ENCODE measurements at regions not wholly inside any gene's neighbourhood (a gene's known extent, or its start where the extent isn't known, plus 50 kb on each side); places are given as distances from the start of the nearest gene placed in this dataset.
"Not testable (repeated sequence)": the region's sequence is repeated elsewhere in the genome, so short reads cannot be mapped to it uniquely, and the experiment has no call there.

DNA sequence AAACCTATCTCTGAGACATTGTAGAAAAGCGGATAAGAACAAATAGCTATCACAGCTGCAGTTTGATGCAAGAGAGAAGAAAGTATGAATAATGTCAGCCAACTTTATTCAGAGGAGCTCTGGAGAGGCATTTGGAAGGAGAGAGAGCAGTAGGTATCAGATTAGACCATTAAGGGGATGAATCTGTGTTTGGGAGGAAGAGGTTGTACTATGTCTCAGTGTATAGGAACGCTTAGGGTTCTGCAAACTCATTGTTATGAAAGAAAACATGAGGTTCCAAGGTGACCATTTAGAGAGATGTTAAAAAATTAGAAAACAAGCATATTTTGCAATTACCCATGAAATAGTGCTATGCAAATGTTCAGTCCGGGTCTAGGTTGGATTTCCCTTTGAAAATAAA is 207.5 kb upstream of the GNAI1 start:
- CTCF ChIA-PET (ENCODE audit: partially characterized antibody): no interaction called here
- intact Hi-C loops (cut with micrococcal nuclease): no loop called here
- POLR2A ChIA-PET (ENCODE audit: partially characterized antibody): no interaction called here
- H3K27me3 ChIP-seq (ENCODE audit: insufficient read depth, low read length): no peaks in the 10 kb centered on the region
- peaks cover 3 to 10% (median 8%) of the 10 kb centered on the region in 8 donors for H3K9me3 Mint-ChIP-seq
- no peak for DNase-seq
- no peaks in the 10 kb centered on the region for H3K4me1 Mint-ChIP-seq
- no peaks in the 10 kb centered on the region for H3K36me3 Mint-ChIP-seq
- H3K9me3 ChIP-seq (ENCODE audit: control insufficient read depth in 1 of 2, low read length in 2 of 2): no peaks in the 10 kb centered on the region
- H3K4me1 ChIP-seq (ENCODE audit: insufficient read depth, low read length): no peaks in the 10 kb centered on the region
- no peaks in the 10 kb centered on the region for H3K36me3 ChIP-seq (ENCODE audit: insufficient read depth, low read length)
- no peaks in the 10 kb centered on the region for H3K27me3 Mint-ChIP-seq
- H3K4me3 Mint-ChIP-seq: no peak overlapping the region
- no peak overlapping the region for H3K27ac ChIP-seq (ENCODE audit: low read depth, low read length)
- H3K27ac Mint-ChIP-seq: no peak overlapping the region
- H3K4me3 ChIP-seq (ENCODE audit: low read length in 2 of 2): no peak overlapping the region

DNA sequence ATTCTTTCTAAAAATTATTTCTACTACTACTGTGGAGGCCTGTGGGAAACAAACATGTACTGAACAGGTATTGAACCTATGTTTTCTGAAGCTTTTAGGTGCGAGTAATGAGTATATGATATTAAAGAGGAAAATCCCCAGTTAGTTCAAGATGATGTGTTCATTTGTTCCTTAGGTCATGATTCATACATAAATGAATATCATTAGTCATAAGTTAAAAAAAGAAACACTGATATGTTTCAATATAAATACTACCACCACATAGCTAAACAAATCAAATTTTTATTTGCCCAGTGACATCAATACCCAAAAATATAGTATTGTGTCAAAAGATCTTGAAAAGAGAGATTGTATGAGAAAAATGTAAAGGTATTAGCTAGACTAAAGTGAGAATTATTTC is 210.7 kb upstream of the GNAI1 start:
- H3K9me3 Mint-ChIP-seq: peaks cover 3 to 11% (median 5%) of the 10 kb centered on the region in 8 donors
- H3K4me3 Mint-ChIP-seq: no peak overlapping the region
- H3K27ac ChIP-seq (ENCODE audit: low read depth, low read length): no peak overlapping the region
- H3K27me3 Mint-ChIP-seq: no peaks in the 10 kb centered on the region
- H3K36me3 Mint-ChIP-seq: no peaks in the 10 kb centered on the region
- no peaks in the 10 kb centered on the region for H3K4me1 Mint-ChIP-seq
- H3K9me3 ChIP-seq (ENCODE audit: control insufficient read depth in 1 of 2, low read length in 2 of 2): no peaks in the 10 kb centered on the region
- no peaks in the 10 kb centered on the region for H3K4me1 ChIP-seq (ENCODE audit: insufficient read depth, low read length)
- intact Hi-C loops (cut with micrococcal nuclease): no loop called here
- H3K36me3 ChIP-seq (ENCODE audit: insufficient read depth, low read length): no peaks in the 10 kb centered on the region
- no peaks in the 10 kb centered on the region for H3K27me3 ChIP-seq (ENCODE audit: insufficient read depth, low read length)
- DNase-seq: no peak
- ChIA-PET CTCF (ENCODE audit: partially characterized antibody) (no interaction called here), POLR2A (ENCODE audit: partially characterized antibody) (no interaction called here)
- no peak overlapping the region for H3K4me3 ChIP-seq (ENCODE audit: low read length in 2 of 2)
- no peak overlapping the region for H3K27ac Mint-ChIP-seq

DNA sequence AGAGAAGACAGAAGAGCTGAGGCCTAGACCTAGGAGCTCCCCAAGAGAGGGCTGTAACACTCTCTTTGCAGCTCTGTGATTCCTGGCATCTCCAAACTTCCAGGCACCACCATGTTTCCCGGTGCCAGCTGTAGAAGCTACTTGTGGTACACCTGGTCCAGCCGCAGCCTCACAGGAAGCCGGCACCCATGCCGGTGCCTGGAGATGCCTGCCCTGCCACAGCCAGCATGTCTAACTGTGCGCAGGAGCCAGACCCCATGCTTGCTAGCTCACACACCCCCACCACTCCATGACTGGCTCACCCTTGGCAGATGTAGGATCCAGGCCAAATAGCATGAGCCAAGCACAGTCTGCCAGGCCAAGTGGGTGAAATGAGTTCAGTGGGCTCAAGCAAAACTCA is 211.7 kb upstream of the GNAI1 start:
- POLR2A ChIA-PET (ENCODE audit: partially characterized antibody): no interaction called here
- DNase-seq: no peak
- CTCF ChIA-PET (ENCODE audit: partially characterized antibody): no interaction called here
- H3K36me3 ChIP-seq (ENCODE audit: insufficient read depth, low read length): no peaks in the 10 kb centered on the region
- Mint-ChIP-seq H3K36me3 (no peaks in the 10 kb centered on the region), H3K4me1 (no peaks in the 10 kb centered on the region), H3K4me3 (no peak overlapping the region), H3K27me3 (no peaks in the 10 kb centered on the region), H3K27ac (no peak overlapping the region), H3K9me3 (peaks cover 2 to 11% (median 4%) of the 10 kb centered on the region in 8 donors)
- no peaks in the 10 kb centered on the region for H3K4me1 ChIP-seq (ENCODE audit: insufficient read depth, low read length)
- no peak overlapping the region for H3K27ac ChIP-seq (ENCODE audit: low read depth, low read length)
- intact Hi-C loops (cut with micrococcal nuclease): no loop called here
- no peaks in the 10 kb centered on the region for H3K9me3 ChIP-seq (ENCODE audit: control insufficient read depth in 1 of 2, low read length in 2 of 2)
- H3K27me3 ChIP-seq (ENCODE audit: insufficient read depth, low read length): no peaks in the 10 kb centered on the region
- no peak overlapping the region for H3K4me3 ChIP-seq (ENCODE audit: low read length in 2 of 2)

DNA sequence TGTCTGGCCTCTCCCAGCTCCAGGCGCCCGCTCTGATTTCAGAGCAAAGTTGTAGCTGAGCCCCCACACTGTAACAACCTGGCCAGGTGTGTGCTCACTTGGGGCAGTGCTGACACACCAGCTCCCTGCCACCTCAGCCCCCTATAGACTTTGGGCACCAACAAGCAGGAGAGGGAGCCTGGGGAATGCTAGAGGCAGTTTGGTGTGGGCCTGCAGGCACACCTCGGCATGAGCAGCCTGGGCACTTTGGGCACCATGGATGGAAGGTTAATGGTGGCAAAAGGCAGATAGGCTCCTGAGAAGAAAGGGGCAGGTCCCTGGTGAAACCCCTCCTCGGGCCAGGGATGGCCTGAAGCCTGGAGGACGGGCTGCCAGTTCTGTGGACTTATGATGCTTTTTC is 212.7 kb upstream of the GNAI1 start:
- Histone ChIP-seq H3K27ac (ENCODE audit: low read depth, low read length) (no peak overlapping the region), H3K4me1 (ENCODE audit: insufficient read depth, low read length) (no peaks in the 10 kb centered on the region), H3K36me3 (ENCODE audit: insufficient read depth, low read length) (no peaks in the 10 kb centered on the region), H3K27me3 (ENCODE audit: insufficient read depth, low read length) (no peaks in the 10 kb centered on the region), H3K9me3 (ENCODE audit: control insufficient read depth in 1 of 2, low read length in 2 of 2) (no peaks in the 10 kb centered on the region), H3K4me3 (ENCODE audit: low read length in 2 of 2) (no peak overlapping the region)
- peaks cover under 1 to 14% (median 4%) of the 10 kb centered on the region in 8 donors for H3K9me3 Mint-ChIP-seq
- intact Hi-C loops (cut with micrococcal nuclease): no loop called here
- no peak overlapping the region for H3K4me3 Mint-ChIP-seq
- no peaks in the 10 kb centered on the region for H3K27me3 Mint-ChIP-seq
- H3K27ac Mint-ChIP-seq: no peak overlapping the region
- no peaks in the 10 kb centered on the region for H3K36me3 Mint-ChIP-seq
- ChIA-PET CTCF (ENCODE audit: partially characterized antibody) (no interaction called here), POLR2A (ENCODE audit: partially characterized antibody) (no interaction called here)
- H3K4me1 Mint-ChIP-seq: no peaks in the 10 kb centered on the region
- no peak for DNase-seq

DNA sequence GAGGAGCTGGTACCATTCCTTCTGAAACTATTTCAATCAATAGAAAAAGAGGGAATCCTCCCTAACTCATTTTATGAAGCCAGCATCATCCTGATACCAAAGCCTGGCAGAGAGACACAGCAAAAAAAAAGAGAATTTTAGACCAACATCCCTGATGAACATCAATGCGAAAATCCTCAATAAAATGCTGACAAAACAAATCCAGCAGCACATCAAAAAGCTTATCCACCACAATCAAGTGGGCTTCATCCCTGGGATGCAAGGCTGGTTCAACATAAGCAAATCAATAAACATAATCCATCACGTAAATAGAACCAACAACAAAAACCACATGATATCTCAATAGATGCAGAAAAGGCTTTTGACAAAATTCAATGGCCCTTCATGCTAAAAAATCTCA is 216.0 kb upstream of the GNAI1 start:
- DNase-seq; H3K4me3 Mint-ChIP-seq; H3K36me3 Mint-ChIP-seq; H3K27ac Mint-ChIP-seq; CTCF ChIA-PET (ENCODE audit: partially characterized antibody); H3K4me1 Mint-ChIP-seq; H3K27me3 Mint-ChIP-seq; H3K4me3 ChIP-seq (ENCODE audit: low read length in 2 of 2); H3K9me3 ChIP-seq (ENCODE audit: control insufficient read depth in 1 of 2, low read length in 2 of 2); H3K27ac ChIP-seq (ENCODE audit: low read depth, low read length); H3K27me3 ChIP-seq (ENCODE audit: insufficient read depth, low read length); H3K36me3 ChIP-seq (ENCODE audit: insufficient read depth, low read length); POLR2A ChIA-PET (ENCODE audit: partially characterized antibody); H3K4me1 ChIP-seq (ENCODE audit: insufficient read depth, low read length); intact Hi-C loops (cut with micrococcal nuclease): not testable (repeated sequence)
- peaks cover 0 to 15% (median 8%) of the 10 kb centered on the region in 8 donors for H3K9me3 Mint-ChIP-seq

DNA sequence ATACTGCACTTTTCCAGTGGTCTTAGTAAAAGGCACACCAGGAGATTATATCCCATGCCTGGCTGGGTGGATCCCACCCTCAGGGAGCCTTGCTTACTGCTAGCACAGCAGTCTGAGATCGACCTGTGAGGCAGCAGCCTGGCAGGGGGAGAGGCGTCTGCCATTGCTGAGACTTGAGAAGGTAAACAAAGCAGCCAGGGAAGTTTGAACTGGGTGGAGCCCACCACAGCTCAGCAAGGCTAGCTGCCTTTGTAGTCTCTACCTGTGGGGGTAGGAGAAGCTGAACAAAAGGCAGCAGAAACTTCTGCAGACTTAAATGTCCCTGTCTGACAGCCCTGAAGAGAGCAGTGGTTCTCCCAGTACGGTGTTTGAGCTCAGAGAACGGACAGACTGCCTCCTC is 219.3 kb upstream of the GNAI1 start:
- H3K27ac ChIP-seq (ENCODE audit: low read depth, low read length); H3K4me3 ChIP-seq (ENCODE audit: low read length in 2 of 2); H3K27me3 Mint-ChIP-seq; CTCF ChIA-PET (ENCODE audit: partially characterized antibody); H3K36me3 Mint-ChIP-seq; intact Hi-C loops (cut with micrococcal nuclease); H3K4me1 Mint-ChIP-seq; H3K4me1 ChIP-seq (ENCODE audit: insufficient read depth, low read length); H3K9me3 ChIP-seq (ENCODE audit: control insufficient read depth in 1 of 2, low read length in 2 of 2); DNase-seq; H3K27me3 ChIP-seq (ENCODE audit: insufficient read depth, low read length); H3K36me3 ChIP-seq (ENCODE audit: insufficient read depth, low read length); POLR2A ChIA-PET (ENCODE audit: partially characterized antibody); H3K4me3 Mint-ChIP-seq: not testable (repeated sequence)
- Mint-ChIP-seq H3K27ac (peak overlapping the region in 1 of 7 donors; percentile 26), H3K9me3 (peaks cover 0 to 18% (median 7%) of the 10 kb centered on the region in 8 donors)

DNA sequence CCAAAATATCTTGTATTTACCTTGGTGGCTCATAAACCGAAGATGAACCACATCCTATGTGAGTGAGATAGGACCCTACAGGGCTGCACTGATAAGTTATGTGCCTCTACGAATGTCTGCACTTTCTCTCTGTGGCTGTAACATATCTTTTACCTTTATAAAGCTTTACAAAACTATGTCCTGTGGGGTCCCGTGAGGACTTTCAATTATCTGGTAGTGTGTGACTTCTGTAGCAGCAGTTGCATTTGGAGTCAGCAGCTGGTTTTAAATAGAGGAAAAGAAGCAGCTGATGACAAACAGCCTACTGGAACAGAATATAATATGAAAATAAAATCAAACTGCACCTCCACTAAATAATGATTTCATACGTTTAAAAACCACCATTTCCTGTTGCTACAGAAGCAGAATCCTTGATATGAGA is 222.4 kb upstream of the GNAI1 start:
- Mint-ChIP-seq H3K9me3 (peaks cover 0 to 22% (median 7%) of the 10 kb centered on the region in 8 donors), H3K27me3 (no peaks in the 10 kb centered on the region), H3K36me3 (no peaks in the 10 kb centered on the region), H3K27ac (no peak overlapping the region), H3K4me1 (no peaks in the 10 kb centered on the region), H3K4me3 (no peak overlapping the region)
- no peak for DNase-seq
- H3K9me3 ChIP-seq (ENCODE audit: control insufficient read depth in 1 of 2, low read length in 2 of 2): no peaks in the 10 kb centered on the region
- H3K4me1 ChIP-seq (ENCODE audit: insufficient read depth, low read length): no peaks in the 10 kb centered on the region
- ChIA-PET CTCF (ENCODE audit: partially characterized antibody) (no interaction called here), POLR2A (ENCODE audit: partially characterized antibody) (no interaction called here)
- intact Hi-C loops (cut with micrococcal nuclease): no loop called here
- no peak overlapping the region for H3K27ac ChIP-seq (ENCODE audit: low read depth, low read length)
- H3K36me3 ChIP-seq (ENCODE audit: insufficient read depth, low read length): no peaks in the 10 kb centered on the region
- H3K4me3 ChIP-seq (ENCODE audit: low read length in 2 of 2): no peak overlapping the region
- H3K27me3 ChIP-seq (ENCODE audit: insufficient read depth, low read length): no peaks in the 10 kb centered on the region

DNA sequence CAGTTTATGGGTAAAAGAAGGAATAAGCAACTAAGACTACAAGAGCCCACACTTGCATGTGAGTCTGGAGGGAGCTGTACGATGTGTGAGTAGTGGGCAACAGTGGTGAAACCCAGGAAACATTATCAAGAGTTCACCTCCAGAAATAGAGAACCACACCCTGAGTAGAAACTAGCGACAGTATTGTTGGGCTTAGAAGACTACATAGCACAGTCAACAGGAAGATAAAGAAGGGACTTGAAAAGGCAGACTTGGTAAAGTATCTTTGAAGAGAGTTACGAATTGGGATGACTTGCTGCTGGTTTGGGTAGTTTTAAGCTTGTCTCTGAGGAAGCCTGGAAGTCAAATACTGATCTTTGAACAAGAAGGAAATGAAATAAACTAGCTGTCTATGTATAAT is 223.2 kb upstream of the GNAI1 start:
- CTCF ChIA-PET (ENCODE audit: partially characterized antibody): no interaction called here
- Histone ChIP-seq H3K27me3 (ENCODE audit: insufficient read depth, low read length) (no peaks in the 10 kb centered on the region), H3K9me3 (ENCODE audit: control insufficient read depth in 1 of 2, low read length in 2 of 2) (no peaks in the 10 kb centered on the region), H3K4me3 (ENCODE audit: low read length in 2 of 2) (no peak overlapping the region), H3K36me3 (ENCODE audit: insufficient read depth, low read length) (no peaks in the 10 kb centered on the region), H3K27ac (ENCODE audit: low read depth, low read length) (no peak overlapping the region), H3K4me1 (ENCODE audit: insufficient read depth, low read length) (no peaks in the 10 kb centered on the region)
- Mint-ChIP-seq H3K27ac (no peak overlapping the region), H3K27me3 (no peaks in the 10 kb centered on the region), H3K4me1 (no peaks in the 10 kb centered on the region), H3K4me3 (no peak overlapping the region), H3K9me3 (peaks cover 0 to 19% (median 7%) of the 10 kb centered on the region in 8 donors), H3K36me3 (no peaks in the 10 kb centered on the region)
- intact Hi-C loops (cut with micrococcal nuclease): no loop called here
- POLR2A ChIA-PET (ENCODE audit: partially characterized antibody): no interaction called here
- DNase-seq: no peak

Data from CD4-positive, alpha-beta memory T cell (primary cell).